Endothelial cell of umbilical vein (primary cell): ENCODE measurements at regions not wholly inside any gene's neighbourhood (a gene's known extent, or its start where the extent isn't known, plus 50 kb on each side); places are given as distances from the start of the nearest gene placed in this dataset.

Source experiments
- BruUV-seq: library from RNA; stranded (reverse); fragments of 400-500 nt; replicated peaks from 2 replicates; lab custom pipeline; 2021; lab: Mats Ljungman, UMichigan
- CTCF ChIA-PET: fragments of 300-600, 350-600 bp; sonication (Branson Sonifier 250); formaldehyde crosslinking; loops from one replicate; lab custom pipeline; 2021; ENCODE audit warnings: antibody characterized with exemption, inconsistent platforms; lab: Charles Lee
- POLR2A ChIA-PET: fragments of 300-600, 350-600 bp; sonication (Branson Sonifier 250); formaldehyde crosslinking; loops from one replicate; lab custom pipeline; 2021; ENCODE audit warnings: antibody characterized with exemption, inconsistent platforms; lab: Charles Lee
- DNase-seq: peaks from one replicate; pipeline ENCODE4 v3.0.0-alpha.2; 2011; ENCODE audit warnings: low read depth, low spot score
- FAIRE-seq: peaks from 2 replicates; lab custom pipeline; 2011; peaks lifted over from hg19 to GRCh38; lab: Jason Lieb, UNC
- H2AFZ ChIP-seq: 2 replicates; pipeline ENCODE4 v1.6.0; 2012; ENCODE audit warnings: low read depth, low read length, control low read depth, inconsistent platforms
- H3K27ac ChIP-seq: 2 replicates; pipeline ENCODE4 v1.5.1; 2011; ENCODE audit warnings: low read depth, mild to moderate bottlenecking, control low read depth, low read length, moderate library complexity; ENCODE audit not compliant: insufficient read depth
- H3K27me3 ChIP-seq, 2 experiments: 2 replicates each; pipeline versions ENCODE4 v1.6.0 to v1.6.1; 2011; ENCODE audit warnings: low read length in 2 of 2, mixed read lengths in 1 of 2; ENCODE audit not compliant: control insufficient read depth in 2 of 2, insufficient read depth in 2 of 2
- H3K36me3 ChIP-seq, 2 experiments: 2 replicates in 1 of 2; 3 replicates in 1 of 2; pipeline ENCODE4 v1.5.1; 2011; ENCODE audit warnings: low read length in 2 of 2, mild to moderate bottlenecking in 1 of 2, moderate library complexity in 1 of 2; ENCODE audit not compliant: control insufficient read depth in 2 of 2, insufficient read depth in 2 of 2; ENCODE audit errors: extremely low read depth in 1 of 2
- H3K4me1 ChIP-seq: 3 replicates; pipeline ENCODE4 v1.5.1; 2011; ENCODE audit warnings: mild to moderate bottlenecking, low read length; ENCODE audit not compliant: control insufficient read depth, insufficient read depth; ENCODE audit errors: extremely low read depth
- H3K4me2 ChIP-seq: 2 replicates; pipeline ENCODE4 v1.6.1; 2011; ENCODE audit warnings: low read length, control low read depth, mixed read lengths; ENCODE audit not compliant: insufficient read depth
- H3K4me3 ChIP-seq, 3 experiments: fragments of 200-600 bp in 1 of 3; sonication (generic), shearing (Covaris generic) in 1 of 3; replicated peaks in 1 of 3; 2 replicates each; pipeline ENCODE4 v1.5.1; 2011 to 2016; ENCODE audit warnings: control low read depth in 3 of 3, low read length in 3 of 3, mild to moderate bottlenecking in 2 of 3, inconsistent platforms in 1 of 3, low read depth in 1 of 3, moderate library complexity in 1 of 3; ENCODE audit not compliant: insufficient read depth in 1 of 3
- H3K79me2 ChIP-seq: 2 replicates; pipeline ENCODE4 v1.6.0; 2012; ENCODE audit warnings: low read length, inconsistent platforms; ENCODE audit not compliant: control insufficient read depth, insufficient read depth
- H3K9ac ChIP-seq: replicated peaks from 2 replicates; pipeline ENCODE3; 2011; ENCODE audit warnings: low read length, control low read depth; ENCODE audit not compliant: insufficient read depth; ENCODE audit errors: extremely low read depth
- H3K9me1 ChIP-seq: replicated peaks from 3 replicates; pipeline ENCODE4 v1.6.0; 2011; ENCODE audit warnings: mild to moderate bottlenecking, low read length; ENCODE audit not compliant: control insufficient read depth, insufficient read depth; ENCODE audit errors: extremely low read depth
- H3K9me3 ChIP-seq: replicated peaks from 2 replicates; pipeline ENCODE4 v1.5.1; 2012; ENCODE audit warnings: low read length, inconsistent platforms; ENCODE audit not compliant: control insufficient read depth, insufficient read depth
- H4K20me1 ChIP-seq: replicated peaks from 2 replicates; pipeline ENCODE3; 2011; ENCODE audit warnings: mild to moderate bottlenecking, low read length; ENCODE audit not compliant: control insufficient read depth, insufficient read depth; ENCODE audit errors: extremely low read depth
- EZH2 ChIP-seq: IDR thresholded peaks from 2 replicates; pipeline ENCODE4 v1.6.1; 2012; ENCODE audit warnings: borderline replicate concordance, low read depth, mild to moderate bottlenecking, moderate library complexity, low read length, inconsistent platforms; ENCODE audit not compliant: severe bottlenecking
- FOS ChIP-seq: IDR thresholded peaks from 2 replicates; pipeline ENCODE4 v1.6.1; 2011; ENCODE audit warnings: mild to moderate bottlenecking, low read length, moderate library complexity, borderline replicate concordance; ENCODE audit not compliant: insufficient read depth
- GATA2 ChIP-seq: IDR thresholded peaks from 2 replicates; pipeline ENCODE4 v1.7.0; 2011; ENCODE audit warnings: low read depth, mild to moderate bottlenecking, moderate library complexity, mixed read lengths, low read length; ENCODE audit not compliant: insufficient read length, insufficient read depth
- JUN ChIP-seq: IDR thresholded peaks from 2 replicates; pipeline ENCODE4 v1.6.1; 2011; ENCODE audit warnings: borderline replicate concordance, low read depth; ENCODE audit not compliant: insufficient read length, insufficient read depth
- MAX ChIP-seq: IDR thresholded peaks from 2 replicates; pipeline ENCODE4 v1.6.1; 2011; ENCODE audit not compliant: insufficient read depth, insufficient read length
- MYC ChIP-seq: IDR thresholded peaks from one replicate; pipeline ENCODE4 v1.6.1; 2011; ENCODE audit warnings: mild to moderate bottlenecking, low read depth, low read length
- POLR2A ChIP-seq: IDR thresholded peaks from 2 replicates; pipeline ENCODE4 v1.6.1; 2012; ENCODE audit warnings: low read depth, mild to moderate bottlenecking, control low read depth, low read length
- POLR2AphosphoS5 ChIP-seq: IDR thresholded peaks from 2 replicates; pipeline ENCODE4 v1.6.1; 2012; ENCODE audit warnings: low read depth, mild to moderate bottlenecking, control low read depth, low read length, moderate library complexity; ENCODE audit not compliant: insufficient read depth
- dilution Hi-C: fragments of 300-500 bp; cut with MboI; formaldehyde crosslinking; loops from one replicate; pipeline ENCODE4 v1.15.0; 2019; ENCODE audit warnings: low sequenced_read_pairs; ENCODE audit not compliant: extremely low pct_ligation_motif_present
- intact Hi-C: fragments of 100-400 bp; cut with micrococcal nuclease; formaldehyde crosslinking; loops from one replicate; pipeline ENCODE4 v1.10.0; 2022
- TF ChIP-seq, protein P1 (sequence below), 2 donors: IDR thresholded peaks; 1 replicate in 1 of 2; 2 replicates in 1 of 2; pipeline ENCODE4 v1.5.1; 2011; ENCODE audit warnings: low read length in 2 of 2, mild to moderate bottlenecking in 2 of 2, moderate library complexity in 2 of 2, control low read depth in 1 of 2, inconsistent platforms in 1 of 2, low read depth in 1 of 2; ENCODE audit not compliant: insufficient read depth in 1 of 2; ENCODE audit errors: extremely low read depth in 1 of 2

DNA sequence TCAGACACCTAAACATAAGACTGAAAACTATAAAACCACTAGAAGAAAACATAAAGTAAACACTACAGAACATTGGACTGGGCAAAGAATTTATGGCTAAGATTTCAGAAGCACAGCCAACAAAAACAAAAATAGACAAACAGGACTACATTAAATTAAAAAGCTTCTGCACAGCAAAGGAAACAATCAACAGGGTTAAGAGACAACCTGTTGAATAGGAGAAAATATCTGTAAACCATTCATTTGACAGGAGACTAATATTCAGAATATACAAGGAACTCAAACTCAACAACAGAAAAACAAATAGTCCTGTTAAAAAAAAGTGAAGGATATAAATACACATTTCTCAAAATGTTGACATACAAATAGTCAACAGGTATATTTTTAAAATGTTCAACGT, 106.7 kb upstream of the FANCL start:
- no peak for DNase-seq
- ChIA-PET POLR2A (no interaction called here), CTCF (no interaction called here)
- BruUV-seq: no TSS peak
- FAIRE-seq: no peak
- dilution Hi-C loops (no loop called here), intact Hi-C loops (loop anchor here (10.0 kb wide), 1 partner anchor 443 kb away; no protein-coding TSS in a partner anchor)
- Histone ChIP-seq H3K27me3 (no peaks in the 10 kb centered on the region), H3K9ac (no peak overlapping the region), H3K4me3 (no peak overlapping the region), H3K79me2 (no peaks in the 10 kb centered on the region), H3K9me1 (no peaks in the 10 kb centered on the region), H4K20me1 (no peaks in the 10 kb centered on the region), H2AFZ (no peak overlapping the region), H3K9me3 (no peaks in the 10 kb centered on the region), H3K36me3 (no peaks in the 10 kb centered on the region), H3K4me2 (no peak overlapping the region), H3K27ac (no peak overlapping the region), H3K4me1 (no peaks in the 10 kb centered on the region)
- TF ChIP-seq POLR2AphosphoS5: no peak
- no peak for TF ChIP-seq JUN
- no peak for TF ChIP-seq POLR2A

- TF ChIP-seq JUN (no peak), MAX (no peak), EZH2 (no peak), FOS (no peak), GATA2 (no peak), MYC (no peak), POLR2A (no peak), POLR2AphosphoS5 (no peak)
- TF ChIP-seq, protein P1, sequence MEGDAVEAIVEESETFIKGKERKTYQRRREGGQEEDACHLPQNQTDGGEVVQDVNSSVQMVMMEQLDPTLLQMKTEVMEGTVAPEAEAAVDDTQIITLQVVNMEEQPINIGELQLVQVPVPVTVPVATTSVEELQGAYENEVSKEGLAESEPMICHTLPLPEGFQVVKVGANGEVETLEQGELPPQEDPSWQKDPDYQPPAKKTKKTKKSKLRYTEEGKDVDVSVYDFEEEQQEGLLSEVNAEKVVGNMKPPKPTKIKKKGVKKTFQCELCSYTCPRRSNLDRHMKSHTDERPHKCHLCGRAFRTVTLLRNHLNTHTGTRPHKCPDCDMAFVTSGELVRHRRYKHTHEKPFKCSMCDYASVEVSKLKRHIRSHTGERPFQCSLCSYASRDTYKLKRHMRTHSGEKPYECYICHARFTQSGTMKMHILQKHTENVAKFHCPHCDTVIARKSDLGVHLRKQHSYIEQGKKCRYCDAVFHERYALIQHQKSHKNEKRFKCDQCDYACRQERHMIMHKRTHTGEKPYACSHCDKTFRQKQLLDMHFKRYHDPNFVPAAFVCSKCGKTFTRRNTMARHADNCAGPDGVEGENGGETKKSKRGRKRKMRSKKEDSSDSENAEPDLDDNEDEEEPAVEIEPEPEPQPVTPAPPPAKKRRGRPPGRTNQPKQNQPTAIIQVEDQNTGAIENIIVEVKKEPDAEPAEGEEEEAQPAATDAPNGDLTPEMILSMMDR (IDR thresholded peaks at IDR 0.05; ENCODE audit: extremely low read depth in 1 of 2, insufficient read depth in 1 of 2, low read depth in 1 of 2, low read length in 2 of 2): no peak
- no peaks in the 10 kb centered on the region for H3K9me1 ChIP-seq
- H3K9me3 ChIP-seq: no peaks in the 10 kb centered on the region
- H3K4me2 ChIP-seq: no peak overlapping the region
- no peaks in the 10 kb centered on the region for H4K20me1 ChIP-seq
- FAIRE-seq (no peak), DNase-seq (no peak)
- no peak overlapping the region for H3K9ac ChIP-seq
- no peak overlapping the region for H2AFZ ChIP-seq
- dilution Hi-C loops: no loop called here
- no peaks in the 10 kb centered on the region for H3K27me3 ChIP-seq
- no peaks in the 10 kb centered on the region for H3K36me3 ChIP-seq
- intact Hi-C loops: loop anchor here (10.0 kb wide), 1 partner anchor 436 kb away; no protein-coding TSS in a partner anchor
- H3K4me1 ChIP-seq: no peaks in the 10 kb centered on the region
- H3K4me3 ChIP-seq: no peak overlapping the region
- no peak overlapping the region for H3K27ac ChIP-seq
- POLR2A ChIA-PET: no interaction called here
- no TSS peak for BruUV-seq
- H3K79me2 ChIP-seq: no peaks in the 10 kb centered on the region
- CTCF ChIA-PET: interaction anchor here (1.1 kb wide), 1 partner anchor 8 kb away, joined by 3 read pairs; no protein-coding TSS in a partner anchor
Observed at GRCh38 chr2:58341047-58341446, 99.9 kb upstream of the FANCL start.
